ENCODE measurements at regions not wholly inside any gene's neighbourhood (a gene's known extent, or its start where the extent isn't known, plus 50 kb on each side); places are given as distances from the start of the nearest gene placed in this dataset.

DNA sequence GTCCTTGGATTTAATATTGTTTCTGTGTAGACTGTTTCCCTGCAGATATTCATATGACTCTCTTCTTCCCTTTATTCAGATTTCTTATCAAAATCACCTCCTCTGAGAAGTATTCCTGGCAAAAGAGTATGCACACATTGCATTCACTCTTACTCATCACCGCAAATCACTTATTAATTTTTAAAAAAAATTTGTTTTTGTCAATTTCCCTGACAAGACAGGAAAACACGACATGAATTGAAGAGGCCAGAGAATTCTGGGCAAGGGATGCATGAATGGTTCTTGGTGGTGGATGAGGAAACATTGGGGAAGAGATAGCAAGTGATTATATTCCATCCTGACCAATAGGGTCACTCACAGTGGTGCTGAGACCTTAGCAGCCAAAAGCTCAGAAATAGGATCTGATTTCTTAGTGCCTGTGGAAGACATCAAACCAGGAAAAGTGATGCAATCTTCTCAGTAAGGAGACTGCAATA, 522.5 kb upstream of the AGA start:
- Mint-ChIP-seq H3K4me1 (no peaks in the 10 kb centered on the region), H3K36me3 (ENCODE audit: low read depth) (no peaks in the 10 kb centered on the region), H3K9me3 (no peaks in the 10 kb centered on the region), H3K4me3 (no peak overlapping the region), H3K27me3 (ENCODE audit: low read depth) (no peaks in the 10 kb centered on the region), H3K27ac (no peak overlapping the region)
- TF ChIP-seq CTCF (IDR thresholded peaks at IDR 0.05; ENCODE audit: unreplicated experiment in 3 of 3) = no peak

- no peaks in the 10 kb centered on the region for H3K36me3 Mint-ChIP-seq (ENCODE audit: low read depth)
Observed at GRCh38 chr4:177967328-177967727, 525.1 kb upstream of the AGA start.

GRCh38 chr4:177968817-177969442, 526.7 kb upstream of the AGA start:
- Mint-ChIP-seq H3K9me3 (no peaks in the 10 kb centered on the region), H3K27me3 (ENCODE audit: low read depth) (no peaks in the 10 kb centered on the region), H3K4me1 (no peaks in the 10 kb centered on the region), H3K4me3 (no peak overlapping the region), H3K27ac (no peak overlapping the region), H3K36me3 (ENCODE audit: low read depth) (no peaks in the 10 kb centered on the region)
- no peak for TF ChIP-seq CTCF (IDR thresholded peaks at IDR 0.05; ENCODE audit: unreplicated experiment in 3 of 3)

More at GRCh38 chr4:177967328-177967727, 525.1 kb upstream of the AGA start:
- Mint-ChIP-seq H3K27ac (no peak overlapping the region), H3K9me3 (no peaks in the 10 kb centered on the region), H3K4me1 (no peaks in the 10 kb centered on the region), H3K4me3 (no peak overlapping the region), H3K27me3 (ENCODE audit: low read depth) (no peaks in the 10 kb centered on the region)
- TF ChIP-seq CTCF (IDR thresholded peaks at IDR 0.05; ENCODE audit: unreplicated experiment in 3 of 3) = no peak

DNA sequence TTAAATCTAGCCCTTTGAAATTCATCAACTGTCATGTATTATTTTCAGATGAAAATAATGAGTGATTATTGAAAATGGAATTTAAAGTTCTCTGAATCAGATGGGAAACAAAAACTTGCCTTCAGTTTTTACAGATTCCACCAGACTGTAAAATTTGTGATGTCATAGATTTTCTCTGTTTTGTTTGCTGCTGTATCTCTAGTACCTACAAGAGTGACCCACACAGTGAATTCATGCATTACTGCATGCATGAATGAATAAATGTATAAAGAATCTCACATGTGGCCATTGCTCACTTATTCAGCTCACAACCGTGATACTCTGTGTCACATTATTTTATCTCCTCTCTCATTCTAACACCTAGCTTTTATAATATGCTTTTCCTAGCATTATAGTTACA, 532.2 kb upstream of the AGA start:
- Mint-ChIP-seq H3K9me3 (no peaks in the 10 kb centered on the region), H3K27me3 (ENCODE audit: low read depth) (no peaks in the 10 kb centered on the region), H3K27ac (no peak overlapping the region), H3K36me3 (ENCODE audit: low read depth) (no peaks in the 10 kb centered on the region), H3K4me3 (no peak overlapping the region), H3K4me1 (no peaks in the 10 kb centered on the region)
- no peak for TF ChIP-seq CTCF (IDR thresholded peaks at IDR 0.05; ENCODE audit: unreplicated experiment in 3 of 3)

- no peak for TF ChIP-seq CTCF (IDR thresholded peaks at IDR 0.05; ENCODE audit: unreplicated experiment in 3 of 3)
- no peak overlapping the region for H3K27ac Mint-ChIP-seq
Observed at GRCh38 chr4:177975315-177975987, 533.2 kb upstream of the AGA start.

GRCh38 chr4:177986236-177986635, 544.0 kb upstream of the AGA start:
- Mint-ChIP-seq H3K4me1 (no peaks in the 10 kb centered on the region), H3K4me3 (no peak overlapping the region), H3K36me3 (ENCODE audit: low read depth) (no peaks in the 10 kb centered on the region), H3K27ac (no peak overlapping the region), H3K9me3 (no peaks in the 10 kb centered on the region), H3K27me3 (ENCODE audit: low read depth) (no peaks in the 10 kb centered on the region)
- TF ChIP-seq CTCF (IDR thresholded peaks at IDR 0.05; ENCODE audit: unreplicated experiment in 3 of 3) = no peak

More at GRCh38 chr4:177975315-177975987, 533.2 kb upstream of the AGA start:
- Mint-ChIP-seq H3K4me1 (no peaks in the 10 kb centered on the region), H3K27me3 (ENCODE audit: low read depth) (no peaks in the 10 kb centered on the region), H3K4me3 (no peak overlapping the region), H3K9me3 (no peaks in the 10 kb centered on the region), H3K36me3 (ENCODE audit: low read depth) (no peaks in the 10 kb centered on the region)
